ENCODE measurements at regions not wholly inside any gene's neighbourhood (a gene's known extent, or its start where the extent isn't known, plus 50 kb on each side); places are given as distances from the start of the nearest gene placed in this dataset.
"Not testable (repeated sequence)": the region's sequence is repeated elsewhere in the genome, so short reads cannot be mapped to it uniquely, and the experiment has no call there.

- not testable (repeated sequence) for TF ChIP-seq EP300, CTCF (IDR thresholded peaks at IDR 0.05)
Observed at GRCh38 chr5:1573217-1574022, 49.7 kb upstream of the LPCAT1 start.
